GM12891 (cell line): ENCODE measurements at regions not wholly inside any gene's neighbourhood (a gene's known extent, or its start where the extent isn't known, plus 50 kb on each side); places are given as distances from the start of the nearest gene placed in this dataset.

ENCODE experiments used
- PAX5 ChIP-seq: IDR thresholded peaks from 2 replicates; pipeline ENCODE4 v1.6.1; 2011; ENCODE audit warnings: low read length, moderate library complexity, mild to moderate bottlenecking; ENCODE audit not compliant: insufficient read depth, severe bottlenecking
- POLR2A ChIP-seq: IDR thresholded peaks from 2 replicates; pipeline ENCODE4 v1.6.1; 2011; ENCODE audit warnings: low read depth, low read length, control low read depth
- POLR2AphosphoS5 ChIP-seq: IDR thresholded peaks from 2 replicates; pipeline ENCODE4 v1.6.1; 2011; ENCODE audit warnings: low read depth, low read length, control low read depth
- POU2F2 ChIP-seq: IDR thresholded peaks from 2 replicates; pipeline ENCODE4 v1.6.1; 2011; ENCODE audit warnings: low read depth, mild to moderate bottlenecking, control low read depth, low read length, moderate library complexity
- SPI1 ChIP-seq: IDR thresholded peaks from 2 replicates; pipeline ENCODE4 v1.6.1; 2011; ENCODE audit warnings: low read depth, low read length, control low read depth
- TAF1 ChIP-seq: IDR thresholded peaks from 2 replicates; pipeline ENCODE4 v1.6.1; 2011; ENCODE audit warnings: low read depth, low read length, control low read depth

GRCh38 chr3:103380391-103380790 lies 945.6 kb downstream of the ZPLD1 start:
- TF ChIP-seq TAF1 (no peak), POLR2A (no peak), POLR2AphosphoS5 (no peak), PAX5 (no peak), SPI1 (no peak), POU2F2 (no peak)
